Gastroesophageal sphincter (tissue), 3 donors: ENCODE measurements at regions not wholly inside any gene's neighbourhood (a gene's known extent, or its start where the extent isn't known, plus 50 kb on each side); places are given as distances from the start of the nearest gene placed in this dataset.

Experiments
- CTCF ChIP-seq, 4 experiments: fragments of 200-600 bp in 2 of 4; fragments of 450-650 bp in 2 of 4; sonication (generic) in 1 of 4; IDR thresholded peaks; one replicate each; pipeline ENCODE4 v1.5.1; 2017 to 2019; ENCODE audit warnings: antibody characterized with exemption in 4 of 4, mild to moderate bottlenecking in 2 of 4, moderate library complexity in 2 of 4
- EP300 ChIP-seq: sonication (generic); formaldehyde crosslinking; IDR thresholded peaks from one replicate; pipeline ENCODE4 v1.6.1; 2017; ENCODE audit warnings: antibody characterized with exemption, mild to moderate bottlenecking
- POLR2A ChIP-seq, 2 donors: fragments of 450-650 bp; IDR thresholded peaks; one replicate each; pipeline ENCODE4 v1.6.1; 2017; ENCODE audit warnings: antibody characterized with exemption in 2 of 2, mild to moderate bottlenecking in 2 of 2, moderate library complexity in 1 of 2
- POLR2AphosphoS5 ChIP-seq: sonication (generic); formaldehyde crosslinking; IDR thresholded peaks from one replicate; pipeline ENCODE4 v1.6.1; 2017; ENCODE audit warnings: antibody characterized with exemption

- TF ChIP-seq POLR2AphosphoS5: no peak
- no peak for TF ChIP-seq POLR2A (IDR thresholded peaks at IDR 0.05)
- TF ChIP-seq CTCF (IDR thresholded peaks at IDR 0.05): no peak
- TF ChIP-seq EP300: no peak
Observed at GRCh38 chr4:100581337-100581736, 63.5 kb upstream of the EMCN start.
